Fibroblast of lung (primary cell): ENCODE measurements at regions not wholly inside any gene's neighbourhood (a gene's known extent, or its start where the extent isn't known, plus 50 kb on each side); places are given as distances from the start of the nearest gene placed in this dataset.
A peak's percentile ranks its signal among the peaks of the same experiment; 100 is the strongest.

Experiments
- DNase-seq, 2 donors: peaks; one replicate each; pipeline versions ENCODE4 v3.0.0 to v3.0.0-alpha.2; 2010; ENCODE audit warnings: low read depth in 2 of 2
- H2AFZ ChIP-seq: 2 replicates; pipeline ENCODE4 v1.5.1; 2012; ENCODE audit warnings: low read length, control low read depth, inconsistent platforms
- H3K27ac ChIP-seq: 2 replicates; pipeline ENCODE4 v1.5.1; 2011; ENCODE audit warnings: low read length, control low read depth; ENCODE audit not compliant: insufficient read depth
- H3K27me3 ChIP-seq: 2 replicates; pipeline ENCODE4 v1.5.1; 2011; ENCODE audit warnings: mild to moderate bottlenecking, low read length; ENCODE audit not compliant: control insufficient read depth, insufficient read depth
- H3K36me3 ChIP-seq: 2 replicates; pipeline ENCODE4 v1.5.1; 2011; ENCODE audit warnings: low read length; ENCODE audit not compliant: control insufficient read depth, insufficient read depth
- H3K4me1 ChIP-seq: 2 replicates; pipeline ENCODE4 v1.5.1; 2011; ENCODE audit warnings: low read length; ENCODE audit not compliant: control insufficient read depth, insufficient read depth; ENCODE audit errors: extremely low read depth
- H3K4me2 ChIP-seq: 2 replicates; pipeline ENCODE4 v1.5.1; 2011; ENCODE audit warnings: low read length, control low read depth; ENCODE audit not compliant: insufficient read depth; ENCODE audit errors: extremely low read depth
- H3K4me3 ChIP-seq, 4 experiments: fragments of 200-600 bp in 1 of 4; sonication (generic) in 1 of 4; replicated peaks in 1 of 4; 2 replicates each; pipeline ENCODE4 v1.5.1; 2011 to 2016; ENCODE audit warnings: low read length in 4 of 4, low read depth in 3 of 4, mild to moderate bottlenecking in 3 of 4, control low read depth in 2 of 4, inconsistent platforms in 1 of 4, mixed read lengths in 1 of 4; ENCODE audit not compliant: insufficient read depth in 1 of 4; ENCODE audit errors: control extremely low read depth in 1 of 4
- H3K79me2 ChIP-seq: 2 replicates; pipeline ENCODE4 v1.5.1; 2012; ENCODE audit warnings: mild to moderate bottlenecking, low read length, inconsistent platforms; ENCODE audit not compliant: control insufficient read depth, insufficient read depth
- H3K9ac ChIP-seq: 2 replicates; pipeline ENCODE4 v1.5.1; 2011; ENCODE audit warnings: mild to moderate bottlenecking, low read length, control low read depth; ENCODE audit not compliant: insufficient read depth
- H3K9me3 ChIP-seq: 2 replicates; pipeline ENCODE4 v1.5.1; 2012; ENCODE audit warnings: low read depth, low read length; ENCODE audit not compliant: control insufficient read depth, insufficient read depth
- H4K20me1 ChIP-seq: 2 replicates; pipeline ENCODE4 v1.5.1; 2011; ENCODE audit warnings: low read length; ENCODE audit not compliant: control insufficient read depth, insufficient read depth; ENCODE audit errors: extremely low read depth
- EZH2 ChIP-seq: IDR thresholded peaks from 2 replicates; pipeline ENCODE4 v1.5.1; 2012; ENCODE audit warnings: low read length, control low read depth, mild to moderate bottlenecking; ENCODE audit errors: missing control alignments
- TF ChIP-seq, protein P1 (sequence below), 2 donors: IDR thresholded peaks in 1 of 2; conservative IDR thresholded peaks in 1 of 2; 1 replicate in 1 of 2; 2 replicates in 1 of 2; pipeline ENCODE4 v1.5.1; 2011 to 2012; ENCODE audit warnings: low read length in 2 of 2, control low read depth in 1 of 2, inconsistent platforms in 1 of 2, low read depth in 1 of 2, mild to moderate bottlenecking in 1 of 2

DNA sequence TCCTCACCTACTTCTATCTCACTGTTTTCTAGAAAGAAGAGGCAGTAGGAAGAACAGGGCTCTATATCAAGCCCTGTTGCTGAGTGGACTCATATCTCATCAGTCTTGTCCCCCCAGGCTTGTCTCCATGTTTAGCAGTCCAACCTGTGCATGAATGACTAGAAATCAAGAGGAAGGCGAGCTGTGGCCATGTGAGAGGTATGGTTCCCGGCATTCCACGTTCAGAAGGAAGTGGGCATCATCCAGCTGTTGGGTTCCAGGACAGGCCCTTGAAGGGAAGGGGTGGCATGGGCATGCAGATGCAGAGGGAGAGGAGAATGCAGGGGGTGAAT, 176.6 kb downstream of the MRPL14 start:
- Histone ChIP-seq H3K36me3 (no peaks in the 10 kb centered on the region), H3K27me3 (no peaks in the 10 kb centered on the region), H3K27ac (no peak overlapping the region), H3K9ac (no peak overlapping the region), H2AFZ (no peak overlapping the region), H4K20me1 (no peaks in the 10 kb centered on the region), H3K4me1 (no peaks in the 10 kb centered on the region), H3K4me2 (no peak overlapping the region), H3K79me2 (no peaks in the 10 kb centered on the region), H3K4me3 (no peak overlapping the region), H3K9me3 (no peaks in the 10 kb centered on the region)
- TF ChIP-seq, protein P1, sequence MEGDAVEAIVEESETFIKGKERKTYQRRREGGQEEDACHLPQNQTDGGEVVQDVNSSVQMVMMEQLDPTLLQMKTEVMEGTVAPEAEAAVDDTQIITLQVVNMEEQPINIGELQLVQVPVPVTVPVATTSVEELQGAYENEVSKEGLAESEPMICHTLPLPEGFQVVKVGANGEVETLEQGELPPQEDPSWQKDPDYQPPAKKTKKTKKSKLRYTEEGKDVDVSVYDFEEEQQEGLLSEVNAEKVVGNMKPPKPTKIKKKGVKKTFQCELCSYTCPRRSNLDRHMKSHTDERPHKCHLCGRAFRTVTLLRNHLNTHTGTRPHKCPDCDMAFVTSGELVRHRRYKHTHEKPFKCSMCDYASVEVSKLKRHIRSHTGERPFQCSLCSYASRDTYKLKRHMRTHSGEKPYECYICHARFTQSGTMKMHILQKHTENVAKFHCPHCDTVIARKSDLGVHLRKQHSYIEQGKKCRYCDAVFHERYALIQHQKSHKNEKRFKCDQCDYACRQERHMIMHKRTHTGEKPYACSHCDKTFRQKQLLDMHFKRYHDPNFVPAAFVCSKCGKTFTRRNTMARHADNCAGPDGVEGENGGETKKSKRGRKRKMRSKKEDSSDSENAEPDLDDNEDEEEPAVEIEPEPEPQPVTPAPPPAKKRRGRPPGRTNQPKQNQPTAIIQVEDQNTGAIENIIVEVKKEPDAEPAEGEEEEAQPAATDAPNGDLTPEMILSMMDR (conservative IDR thresholded peaks at IDR 0.05 in 1 of 2, IDR thresholded peaks at IDR 0.05 in 1 of 2; ENCODE audit: low read depth in 1 of 2, low read length in 2 of 2), result no peak
- no peak for TF ChIP-seq EZH2
- DNase-seq, result no peak

DNA sequence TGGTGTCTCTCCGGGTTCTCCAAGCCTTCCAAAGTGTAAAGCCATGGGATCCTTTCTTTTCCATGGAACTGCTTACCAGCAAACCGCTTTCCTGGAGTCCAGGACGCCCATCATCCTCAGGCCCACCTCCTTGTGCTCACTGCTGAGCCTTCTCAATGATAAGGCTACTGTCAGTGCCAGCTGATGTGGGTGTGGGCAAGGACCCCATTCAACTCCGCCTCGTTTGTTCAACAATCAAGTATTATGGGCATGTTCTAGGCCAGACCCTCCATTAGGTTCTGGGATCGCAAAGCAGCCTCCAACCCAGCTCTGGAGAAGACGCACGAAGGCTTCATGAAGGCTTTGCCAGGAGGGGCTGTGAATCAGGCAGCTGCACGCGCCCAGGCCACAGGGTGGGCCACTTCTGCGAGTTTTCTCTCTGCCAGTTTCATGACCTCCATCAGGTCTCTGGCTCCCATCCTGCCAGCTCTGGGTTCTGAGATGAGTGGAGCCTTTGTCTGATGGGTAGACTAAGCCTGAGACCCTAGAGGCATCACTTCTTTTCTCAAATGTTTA, 177.1 kb downstream of the MRPL14 start:
- Histone ChIP-seq H2AFZ (no peak overlapping the region), H4K20me1 (no peaks in the 10 kb centered on the region), H3K36me3 (no peaks in the 10 kb centered on the region), H3K27ac (no peak overlapping the region), H3K79me2 (no peaks in the 10 kb centered on the region), H3K27me3 (no peaks in the 10 kb centered on the region), H3K9me3 (no peaks in the 10 kb centered on the region), H3K9ac (no peak overlapping the region), H3K4me3 (no peak overlapping the region), H3K4me2 (no peak overlapping the region), H3K4me1 (no peaks in the 10 kb centered on the region)
- TF ChIP-seq, protein P1 (conservative IDR thresholded peaks at IDR 0.05 in 1 of 2, IDR thresholded peaks at IDR 0.05 in 1 of 2; ENCODE audit: low read depth in 1 of 2, low read length in 2 of 2), result no peak
- TF ChIP-seq EZH2, result no peak
- DNase-seq, result no peak

DNA sequence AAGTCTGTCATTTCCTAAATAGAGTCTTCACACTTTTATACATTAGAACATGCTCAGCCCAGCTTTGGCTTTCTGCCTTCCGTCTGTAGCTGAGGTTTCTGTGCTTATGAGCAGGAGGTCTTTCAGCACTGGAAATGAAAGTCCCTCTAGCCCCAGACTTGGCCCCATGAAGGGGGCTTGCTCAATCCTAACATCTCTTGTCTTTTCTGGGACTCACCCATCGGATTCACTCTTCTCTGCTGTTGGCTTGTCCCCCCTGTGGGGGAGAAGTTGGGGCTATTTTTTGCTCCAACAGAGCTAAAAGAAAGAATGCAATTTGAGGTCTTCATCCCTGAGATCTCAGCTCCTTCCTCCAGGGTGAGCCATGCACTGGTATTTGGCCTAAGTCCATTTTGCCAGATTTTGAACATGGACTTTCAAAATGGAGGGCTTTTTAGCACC, 177.7 kb downstream of the MRPL14 start:
- Histone ChIP-seq H3K4me1 (no peaks in the 10 kb centered on the region), H4K20me1 (no peaks in the 10 kb centered on the region), H3K4me3 (no peak overlapping the region), H3K9ac (no peak overlapping the region), H3K4me2 (no peak overlapping the region), H2AFZ (no peak overlapping the region), H3K79me2 (no peaks in the 10 kb centered on the region), H3K9me3 (no peaks in the 10 kb centered on the region), H3K27me3 (no peaks in the 10 kb centered on the region), H3K36me3 (no peaks in the 10 kb centered on the region), H3K27ac (no peak overlapping the region)
- peak in 1 of 2 donors; percentile 39 for DNase-seq
- TF ChIP-seq, protein P1 (conservative IDR thresholded peaks at IDR 0.05 in 1 of 2, IDR thresholded peaks at IDR 0.05 in 1 of 2; ENCODE audit: low read depth in 1 of 2, low read length in 2 of 2), result no peak
- no peak for TF ChIP-seq EZH2
